ENCODE measurements at regions not wholly inside any gene's neighbourhood (a gene's known extent, or its start where the extent isn't known, plus 50 kb on each side); places are given as distances from the start of the nearest gene placed in this dataset.

DNA sequence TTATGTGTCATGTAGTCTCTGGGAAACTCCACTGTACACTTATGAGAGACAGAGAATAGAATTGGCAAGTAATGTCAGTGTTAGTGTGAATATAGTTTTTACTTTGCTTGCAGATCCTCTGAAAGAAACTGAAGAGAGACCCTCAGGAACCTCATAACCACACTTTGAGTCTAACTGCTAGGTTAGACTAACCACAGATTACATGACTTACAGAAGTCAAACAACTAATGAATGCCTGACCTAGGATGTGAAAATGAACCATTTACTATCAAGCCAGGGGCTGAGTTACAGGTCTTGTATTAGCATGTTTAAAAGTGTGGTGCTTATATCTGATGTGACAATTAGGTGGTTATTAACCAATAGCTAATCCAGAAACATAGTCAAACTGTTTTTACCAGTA, 280.4 kb upstream of the LRATD1 start:
- H3K36me3 Mint-ChIP-seq (ENCODE audit: low read depth), result no peaks in the 10 kb centered on the region
- H4K20me1 ChIP-seq (replicated peaks; ENCODE audit: insufficient read depth), result no peaks in the 10 kb centered on the region
- no peak overlapping the region for H3K4me2 ChIP-seq
- no peaks in the 10 kb centered on the region for H3K36me3 ChIP-seq (ENCODE audit: insufficient read depth)
- no peak overlapping the region for H3K27ac Mint-ChIP-seq
- H3K79me2 ChIP-seq (replicated peaks; ENCODE audit: insufficient read depth), result no peaks in the 10 kb centered on the region
- peaks cover 1% of the 10 kb centered on the region for H3K27me3 Mint-ChIP-seq (ENCODE audit: insufficient read depth, low read depth, poor library complexity)
- H3K4me3 ChIP-seq, result no peak overlapping the region
- H2AFZ ChIP-seq, result no peak overlapping the region
- no peak for TF ChIP-seq EZH2phosphoT487 (IDR thresholded peaks at IDR 0.05; ENCODE audit: unreplicated experiment)
- TF ChIP-seq POLR2AphosphoS5 (IDR thresholded peaks at IDR 0.05; ENCODE audit: low read depth), result no peak
- no peak for TF ChIP-seq NANOG (IDR thresholded peaks at IDR 0.05; ENCODE audit: borderline replicate concordance)
- TF ChIP-seq STAT1 (IDR thresholded peaks at IDR 0.05; ENCODE audit: unreplicated experiment), result no peak
- TF ChIP-seq ZNF114 (CRISPR knock-in tag; IDR thresholded peaks at IDR 0.05), result no peak
- TF ChIP-seq, protein P1, sequence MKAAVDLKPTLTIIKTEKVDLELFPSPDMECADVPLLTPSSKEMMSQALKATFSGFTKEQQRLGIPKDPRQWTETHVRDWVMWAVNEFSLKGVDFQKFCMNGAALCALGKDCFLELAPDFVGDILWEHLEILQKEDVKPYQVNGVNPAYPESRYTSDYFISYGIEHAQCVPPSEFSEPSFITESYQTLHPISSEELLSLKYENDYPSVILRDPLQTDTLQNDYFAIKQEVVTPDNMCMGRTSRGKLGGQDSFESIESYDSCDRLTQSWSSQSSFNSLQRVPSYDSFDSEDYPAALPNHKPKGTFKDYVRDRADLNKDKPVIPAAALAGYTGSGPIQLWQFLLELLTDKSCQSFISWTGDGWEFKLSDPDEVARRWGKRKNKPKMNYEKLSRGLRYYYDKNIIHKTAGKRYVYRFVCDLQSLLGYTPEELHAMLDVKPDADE (IDR thresholded peaks at IDR 0.05), result no peak
- DNase-seq (ENCODE audit: low spot score), result no peak
- H3F3A ChIP-seq (replicated peaks; ENCODE audit: low read depth), result no peaks in the 10 kb centered on the region
- H3K4me3 Mint-ChIP-seq, result no peak overlapping the region
- 0 out of 2 replicates have a peak, but pooled peaks cover 4% of the 10 kb centered on the region for H3K4me1 ChIP-seq (ENCODE audit: insufficient read depth)
- no peak overlapping the region for H3K27ac ChIP-seq (ENCODE audit: low read depth)
- H3K9me3 Mint-ChIP-seq, result no peaks in the 10 kb centered on the region
- peaks cover 7% of the 10 kb centered on the region for H3K4me1 Mint-ChIP-seq
- H3K9me2 ChIP-seq (ENCODE audit: insufficient read depth), result no peaks in the 10 kb centered on the region
- H3K27me3 ChIP-seq (ENCODE audit: insufficient read depth), result no peaks in the 10 kb centered on the region
- no peak for ATAC-seq

DNA sequence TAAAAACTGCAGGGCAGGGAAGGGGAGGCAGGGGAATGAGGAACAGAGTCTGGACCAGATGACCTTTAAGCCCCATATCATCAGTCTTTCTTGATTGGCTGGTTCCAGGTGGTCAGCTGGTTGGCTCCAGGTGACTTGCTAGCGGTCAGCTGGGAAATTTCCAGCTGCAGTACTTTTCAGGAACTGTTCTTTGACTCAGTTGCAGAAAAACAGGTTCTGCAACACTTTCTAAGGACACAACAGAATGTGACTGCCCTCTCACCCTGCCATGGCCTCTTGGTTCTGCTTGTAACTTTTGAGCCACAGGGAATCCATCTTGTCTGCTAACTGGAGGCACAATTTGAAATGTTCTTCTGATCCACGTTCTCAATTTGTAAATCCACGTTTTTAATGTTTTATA, 278.3 kb upstream of the LRATD1 start:
- H3F3A ChIP-seq (replicated peaks; ENCODE audit: low read depth), result no peaks in the 10 kb centered on the region
- no peaks in the 10 kb centered on the region for H3K79me2 ChIP-seq (replicated peaks; ENCODE audit: insufficient read depth)
- 0 out of 2 replicates have a peak, but pooled peaks cover 4% of the 10 kb centered on the region for H3K4me1 ChIP-seq (ENCODE audit: insufficient read depth)
- no peaks in the 10 kb centered on the region for H3K9me3 Mint-ChIP-seq
- H3K27ac ChIP-seq (ENCODE audit: low read depth), result no peak overlapping the region
- no peak for ATAC-seq
- H3K36me3 Mint-ChIP-seq (ENCODE audit: low read depth), result no peaks in the 10 kb centered on the region; the same call in 2 of the 3 replicates
- peak; percentile 8 for DNase-seq (ENCODE audit: low spot score)
- H3K27ac Mint-ChIP-seq, result no peak overlapping the region
- H3K4me2 ChIP-seq, result no peak overlapping the region
- H3K9me2 ChIP-seq (ENCODE audit: insufficient read depth), result no peaks in the 10 kb centered on the region
- H3K27me3 ChIP-seq (ENCODE audit: insufficient read depth), result no peaks in the 10 kb centered on the region
- no peak overlapping the region for H3K4me3 ChIP-seq
- no peaks in the 10 kb centered on the region for H4K20me1 ChIP-seq (replicated peaks; ENCODE audit: insufficient read depth)
- H3K4me3 Mint-ChIP-seq, result no peak overlapping the region
- H3K4me1 Mint-ChIP-seq, result peaks cover 7% of the 10 kb centered on the region
- peak overlapping the region; percentile 14; the same call in 1 of the 2 replicates for H2AFZ ChIP-seq
- no peaks in the 10 kb centered on the region for H3K36me3 ChIP-seq (ENCODE audit: insufficient read depth)
- no peaks in the 10 kb centered on the region for H3K27me3 Mint-ChIP-seq (ENCODE audit: insufficient read depth, low read depth, poor library complexity)
- TF ChIP-seq EZH2phosphoT487 (IDR thresholded peaks at IDR 0.05; ENCODE audit: unreplicated experiment) (no peak), EZH2 (IDR thresholded peaks at IDR 0.05; ENCODE audit: low read depth, unreplicated experiment) (no peak), POLR2AphosphoS5 (IDR thresholded peaks at IDR 0.05; ENCODE audit: low read depth) (no peak), NANOG (IDR thresholded peaks at IDR 0.05; ENCODE audit: borderline replicate concordance) (no peak), STAT1 (IDR thresholded peaks at IDR 0.05; ENCODE audit: unreplicated experiment) (no peak), JUNB (IDR thresholded peaks at IDR 0.05; ENCODE audit: unreplicated experiment) (no peak)
- TF ChIP-seq, protein P2, sequence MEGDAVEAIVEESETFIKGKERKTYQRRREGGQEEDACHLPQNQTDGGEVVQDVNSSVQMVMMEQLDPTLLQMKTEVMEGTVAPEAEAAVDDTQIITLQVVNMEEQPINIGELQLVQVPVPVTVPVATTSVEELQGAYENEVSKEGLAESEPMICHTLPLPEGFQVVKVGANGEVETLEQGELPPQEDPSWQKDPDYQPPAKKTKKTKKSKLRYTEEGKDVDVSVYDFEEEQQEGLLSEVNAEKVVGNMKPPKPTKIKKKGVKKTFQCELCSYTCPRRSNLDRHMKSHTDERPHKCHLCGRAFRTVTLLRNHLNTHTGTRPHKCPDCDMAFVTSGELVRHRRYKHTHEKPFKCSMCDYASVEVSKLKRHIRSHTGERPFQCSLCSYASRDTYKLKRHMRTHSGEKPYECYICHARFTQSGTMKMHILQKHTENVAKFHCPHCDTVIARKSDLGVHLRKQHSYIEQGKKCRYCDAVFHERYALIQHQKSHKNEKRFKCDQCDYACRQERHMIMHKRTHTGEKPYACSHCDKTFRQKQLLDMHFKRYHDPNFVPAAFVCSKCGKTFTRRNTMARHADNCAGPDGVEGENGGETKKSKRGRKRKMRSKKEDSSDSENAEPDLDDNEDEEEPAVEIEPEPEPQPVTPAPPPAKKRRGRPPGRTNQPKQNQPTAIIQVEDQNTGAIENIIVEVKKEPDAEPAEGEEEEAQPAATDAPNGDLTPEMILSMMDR (conservative IDR thresholded peaks at IDR 0.05; ENCODE audit: low read depth in 2 of 2), result no peak
- TF ChIP-seq, protein P1 (IDR thresholded peaks at IDR 0.05), result no peak
- TF ChIP-seq, protein P3, sequence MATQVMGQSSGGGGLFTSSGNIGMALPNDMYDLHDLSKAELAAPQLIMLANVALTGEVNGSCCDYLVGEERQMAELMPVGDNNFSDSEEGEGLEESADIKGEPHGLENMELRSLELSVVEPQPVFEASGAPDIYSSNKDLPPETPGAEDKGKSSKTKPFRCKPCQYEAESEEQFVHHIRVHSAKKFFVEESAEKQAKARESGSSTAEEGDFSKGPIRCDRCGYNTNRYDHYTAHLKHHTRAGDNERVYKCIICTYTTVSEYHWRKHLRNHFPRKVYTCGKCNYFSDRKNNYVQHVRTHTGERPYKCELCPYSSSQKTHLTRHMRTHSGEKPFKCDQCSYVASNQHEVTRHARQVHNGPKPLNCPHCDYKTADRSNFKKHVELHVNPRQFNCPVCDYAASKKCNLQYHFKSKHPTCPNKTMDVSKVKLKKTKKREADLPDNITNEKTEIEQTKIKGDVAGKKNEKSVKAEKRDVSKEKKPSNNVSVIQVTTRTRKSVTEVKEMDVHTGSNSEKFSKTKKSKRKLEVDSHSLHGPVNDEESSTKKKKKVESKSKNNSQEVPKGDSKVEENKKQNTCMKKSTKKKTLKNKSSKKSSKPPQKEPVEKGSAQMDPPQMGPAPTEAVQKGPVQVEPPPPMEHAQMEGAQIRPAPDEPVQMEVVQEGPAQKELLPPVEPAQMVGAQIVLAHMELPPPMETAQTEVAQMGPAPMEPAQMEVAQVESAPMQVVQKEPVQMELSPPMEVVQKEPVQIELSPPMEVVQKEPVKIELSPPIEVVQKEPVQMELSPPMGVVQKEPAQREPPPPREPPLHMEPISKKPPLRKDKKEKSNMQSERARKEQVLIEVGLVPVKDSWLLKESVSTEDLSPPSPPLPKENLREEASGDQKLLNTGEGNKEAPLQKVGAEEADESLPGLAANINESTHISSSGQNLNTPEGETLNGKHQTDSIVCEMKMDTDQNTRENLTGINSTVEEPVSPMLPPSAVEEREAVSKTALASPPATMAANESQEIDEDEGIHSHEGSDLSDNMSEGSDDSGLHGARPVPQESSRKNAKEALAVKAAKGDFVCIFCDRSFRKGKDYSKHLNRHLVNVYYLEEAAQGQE (IDR thresholded peaks at IDR 0.05; ENCODE audit: unreplicated experiment), result no peak
